ENCODE measurements at regions not wholly inside any gene's neighbourhood (a gene's known extent, or its start where the extent isn't known, plus 50 kb on each side); places are given as distances from the start of the nearest gene placed in this dataset.
"Not testable (repeated sequence)": the region's sequence is repeated elsewhere in the genome, so short reads cannot be mapped to it uniquely, and the experiment has no call there.

DNA sequence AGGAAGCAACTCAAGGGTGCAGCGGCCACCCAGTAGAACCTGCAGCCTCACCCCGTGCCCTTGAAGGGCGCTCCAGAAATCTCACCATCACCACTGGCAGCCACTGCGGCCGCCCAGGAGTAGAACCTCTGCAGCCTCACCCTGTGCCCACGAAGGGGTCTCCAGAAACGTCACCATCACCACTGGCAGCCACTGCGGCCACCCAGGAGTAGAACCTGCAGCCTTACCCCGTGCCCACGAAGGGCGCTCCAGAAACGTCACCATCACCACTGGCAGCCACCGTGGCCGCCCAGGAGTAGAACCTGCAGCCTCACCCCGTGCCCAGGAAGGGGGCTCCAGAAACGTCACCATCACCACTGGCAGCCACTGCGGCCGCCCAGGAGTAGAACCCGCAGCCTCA, 336.0 kb downstream of the TEX29 start:
- no peak for DNase-seq

DNA sequence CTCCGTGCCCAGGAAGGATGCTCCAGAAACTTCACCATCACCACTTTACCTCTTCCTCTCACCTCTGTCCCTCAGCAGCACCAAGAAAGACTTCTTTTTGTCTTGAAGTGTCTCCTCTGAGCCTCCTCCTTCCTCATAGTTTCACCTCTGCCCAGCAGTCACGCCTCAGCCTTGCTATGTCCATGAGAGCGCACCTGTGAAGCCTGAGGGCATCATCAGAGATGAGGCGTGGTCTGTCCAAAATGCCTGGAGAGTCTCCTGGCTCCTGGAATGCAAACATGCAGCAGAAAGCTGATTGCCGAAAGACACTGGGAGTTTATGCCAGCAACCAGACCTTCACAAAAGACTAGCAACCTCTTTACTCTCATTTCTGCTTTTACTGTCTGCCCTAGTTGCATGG, 336.6 kb downstream of the TEX29 start:
- no peak for DNase-seq

DNA sequence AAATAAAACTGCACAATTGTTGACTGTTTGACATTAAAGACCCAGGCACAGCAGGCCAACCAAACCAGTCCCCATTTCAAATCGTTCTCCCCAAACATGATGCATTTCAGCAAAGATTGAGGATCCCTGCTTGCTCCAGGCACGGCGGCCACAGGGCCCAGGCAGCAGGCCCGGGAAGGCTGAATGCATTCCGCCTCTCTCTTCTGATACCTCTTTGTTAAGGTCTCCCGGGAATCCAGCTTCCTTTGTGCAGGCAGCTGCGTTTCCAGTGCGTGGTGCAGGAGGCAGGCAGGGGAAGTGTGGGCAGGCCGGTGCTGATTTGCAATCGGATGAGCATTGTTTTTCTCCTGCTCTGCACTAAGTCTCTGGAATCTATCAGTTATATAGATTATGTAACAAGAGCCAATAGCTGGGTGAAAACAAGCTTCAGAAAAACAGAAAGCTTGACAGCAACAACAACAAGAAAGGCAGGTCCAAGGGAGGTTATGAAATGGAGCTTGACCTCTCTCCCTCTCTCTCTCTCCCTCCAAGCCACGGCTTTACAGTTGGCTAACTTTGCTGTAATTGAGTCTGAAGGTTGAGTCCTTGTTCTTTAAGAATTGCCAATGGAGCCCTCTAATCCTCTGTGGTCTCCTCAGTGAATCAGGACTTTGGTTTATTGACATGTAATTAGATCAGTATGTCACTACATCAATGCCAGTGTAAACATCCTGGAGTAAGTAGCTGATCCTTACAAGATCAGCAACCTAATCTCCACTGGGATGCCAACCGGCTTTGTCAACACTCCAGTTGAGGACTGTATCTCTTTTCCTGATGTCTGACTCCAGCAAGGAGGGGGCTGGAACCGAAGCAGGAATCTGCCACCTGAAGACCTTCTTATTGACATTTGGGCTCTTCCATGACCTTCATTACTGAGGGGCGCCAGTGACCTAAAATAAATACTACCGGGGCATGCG, 338.0 kb downstream of the TEX29 start:
- DNase-seq = no peak

DNA sequence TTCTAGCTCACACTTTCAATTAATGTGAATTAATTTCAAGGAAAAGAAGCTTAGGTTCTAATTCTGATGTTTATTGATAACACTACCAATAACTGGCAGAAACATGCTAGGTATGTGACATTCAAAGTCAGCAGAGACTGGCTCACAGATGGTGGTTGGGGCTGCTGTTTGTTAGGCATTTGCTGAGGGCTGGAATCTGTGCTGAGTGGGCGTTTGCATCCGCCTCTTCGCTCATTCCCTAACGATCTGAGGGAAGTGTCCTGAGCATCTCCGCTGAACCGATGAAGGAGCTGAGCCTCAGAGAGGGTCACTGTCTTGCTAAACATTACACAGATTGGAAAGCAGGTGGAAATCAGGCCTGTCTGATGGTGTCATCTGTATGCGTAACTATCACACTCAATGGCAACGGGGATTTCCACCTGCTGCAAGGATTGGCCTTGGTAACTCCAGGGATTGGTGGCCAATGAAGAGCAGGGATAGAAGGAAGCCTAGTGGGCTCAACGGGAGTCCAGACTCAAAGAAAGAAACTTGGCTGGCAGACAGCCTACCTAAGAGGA, 338.9 kb downstream of the TEX29 start:
- no peak for DNase-seq

DNA sequence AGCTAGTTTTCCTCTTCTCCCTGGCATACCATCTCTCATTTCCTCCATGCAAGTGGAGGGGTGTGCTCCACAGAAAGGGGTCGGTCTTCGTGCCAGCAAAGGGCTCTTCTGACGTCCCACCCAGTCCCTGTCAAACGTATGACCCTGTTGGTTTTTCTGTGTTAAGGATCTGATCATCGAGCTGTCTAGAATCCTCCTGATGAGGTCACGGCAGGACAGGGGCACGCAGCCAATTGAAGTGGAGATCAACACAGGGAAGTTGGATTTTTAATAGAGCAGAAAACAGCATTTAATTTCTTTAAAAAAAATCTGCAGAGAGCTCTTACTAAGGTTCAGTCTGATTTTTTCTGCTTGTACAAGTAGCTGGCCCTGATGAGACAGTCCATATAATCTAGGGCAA, 339.4 kb downstream of the TEX29 start:
- no peak for DNase-seq

DNA sequence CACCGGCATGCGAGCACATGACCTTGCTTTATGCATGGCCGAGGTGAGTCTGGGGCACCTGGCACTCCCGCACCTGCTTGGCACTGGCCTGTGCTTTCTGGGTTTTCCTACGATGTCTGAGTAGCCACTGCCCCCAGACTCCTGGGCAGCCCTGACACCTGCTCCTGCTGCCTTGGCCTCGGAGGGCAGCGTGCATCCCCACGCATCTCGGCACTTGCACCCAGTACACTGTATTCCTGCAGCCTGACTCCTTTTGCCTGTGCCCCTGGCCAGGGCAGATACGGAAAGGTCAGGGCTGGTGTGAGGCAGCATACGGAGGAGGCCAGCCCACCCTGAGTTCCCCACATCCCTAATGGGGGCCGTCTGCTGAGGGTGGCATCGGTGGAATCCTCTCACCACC, 340.6 kb downstream of the TEX29 start:
- no peak for DNase-seq

DNA sequence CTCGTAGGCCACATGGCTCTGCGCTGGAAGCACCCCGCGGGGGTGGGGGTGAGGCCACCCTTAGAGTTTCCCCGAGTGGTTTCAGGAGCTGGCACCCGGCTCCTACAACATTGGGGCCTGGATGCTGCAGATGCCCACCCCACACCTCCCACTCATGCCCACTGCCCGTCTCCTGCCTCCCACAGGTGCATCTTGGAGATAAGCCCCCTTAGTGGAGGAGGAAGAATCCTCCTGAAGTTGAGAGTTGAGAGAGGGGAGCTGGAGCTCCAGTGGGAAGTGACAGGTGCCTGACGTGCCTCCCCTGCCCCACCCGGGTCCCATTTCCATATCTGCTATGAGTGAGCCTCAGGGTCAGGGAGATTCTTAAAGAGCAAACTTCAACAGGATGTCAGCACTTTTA, 341.3 kb downstream of the TEX29 start:
- DNase-seq = no peak

DNA sequence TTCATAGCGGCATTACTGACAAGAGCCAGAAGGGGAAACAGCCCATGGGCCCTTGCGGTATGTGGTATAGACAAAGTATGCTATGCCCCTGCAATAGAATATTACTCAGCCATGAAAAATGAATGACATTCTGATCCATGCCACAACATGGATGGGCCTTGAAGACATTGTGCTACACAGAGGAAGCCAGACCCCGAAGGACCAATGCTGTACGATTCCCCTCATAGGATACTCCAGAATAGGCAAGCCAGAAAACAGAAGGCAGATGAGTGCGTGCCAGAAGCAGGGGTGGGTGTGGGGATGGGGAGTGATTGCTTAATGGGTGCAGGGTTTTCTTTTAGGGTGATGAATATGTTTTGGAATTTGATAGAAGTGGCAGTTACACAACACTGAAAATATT, 342.0 kb downstream of the TEX29 start:
- DNase-seq = no peak

DNA sequence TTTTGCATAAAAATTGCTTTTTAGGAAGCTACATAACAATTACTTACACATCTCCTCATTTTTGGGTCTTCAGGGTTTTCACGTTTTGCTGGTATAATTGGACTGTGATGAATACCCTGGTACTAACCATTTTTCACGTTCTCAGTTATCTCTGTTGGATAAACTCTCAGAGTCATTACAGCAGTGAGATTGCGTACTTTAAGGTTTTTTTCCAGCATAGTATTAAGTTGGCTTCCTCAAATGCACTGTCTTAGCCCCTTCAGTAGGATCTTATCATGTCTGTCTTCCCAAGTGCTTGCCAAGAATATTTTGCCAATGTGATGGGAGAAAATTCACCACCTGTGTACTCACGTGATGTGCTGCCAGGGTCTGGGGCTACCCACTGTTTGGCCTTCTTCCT, 342.5 kb downstream of the TEX29 start:
- DNase-seq = no peak

DNA sequence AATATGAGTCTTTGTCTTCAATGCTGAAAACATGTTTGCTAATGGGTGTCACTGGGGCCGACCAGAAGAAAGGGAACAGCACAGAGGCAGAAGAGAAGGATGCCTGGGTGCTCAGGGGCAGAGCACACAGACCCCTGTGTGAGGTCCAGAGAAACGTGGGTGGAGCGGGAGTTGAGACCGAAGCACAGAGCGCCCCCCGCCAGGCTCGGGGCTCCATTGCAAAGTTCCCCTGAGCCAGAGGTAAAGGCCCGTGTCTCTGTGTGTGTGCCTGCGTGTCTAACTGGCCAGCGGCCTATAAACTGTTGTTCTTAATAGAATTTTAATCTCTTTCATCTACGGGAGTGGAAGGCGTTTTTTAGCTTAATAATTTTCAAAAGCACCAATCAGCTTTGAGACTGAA, 343.1 kb downstream of the TEX29 start:
- no peak for DNase-seq

DNA sequence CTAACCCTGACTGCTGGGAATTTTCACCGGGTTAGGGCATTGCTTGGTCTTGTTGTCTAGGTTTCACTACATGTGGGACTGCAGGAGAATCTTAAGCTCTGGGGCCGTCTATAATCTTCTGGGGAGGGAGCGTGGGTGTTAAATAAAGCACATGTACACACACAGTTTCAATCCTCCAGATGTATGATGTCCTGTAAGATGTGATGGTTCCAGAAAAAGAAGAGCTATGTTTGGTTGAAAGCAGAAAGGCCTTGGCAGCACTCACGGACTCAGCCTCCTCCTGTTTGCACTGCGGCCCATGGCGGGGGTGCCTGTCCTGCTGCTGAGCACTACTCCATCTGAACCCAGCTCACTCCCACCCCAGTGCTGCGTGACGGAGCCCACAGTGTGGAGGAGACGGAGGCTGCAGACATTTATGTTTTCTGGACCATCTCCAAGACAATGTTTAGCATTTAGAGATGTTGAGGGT, 343.5 kb downstream of the TEX29 start:
- DNase-seq = no peak

DNA sequence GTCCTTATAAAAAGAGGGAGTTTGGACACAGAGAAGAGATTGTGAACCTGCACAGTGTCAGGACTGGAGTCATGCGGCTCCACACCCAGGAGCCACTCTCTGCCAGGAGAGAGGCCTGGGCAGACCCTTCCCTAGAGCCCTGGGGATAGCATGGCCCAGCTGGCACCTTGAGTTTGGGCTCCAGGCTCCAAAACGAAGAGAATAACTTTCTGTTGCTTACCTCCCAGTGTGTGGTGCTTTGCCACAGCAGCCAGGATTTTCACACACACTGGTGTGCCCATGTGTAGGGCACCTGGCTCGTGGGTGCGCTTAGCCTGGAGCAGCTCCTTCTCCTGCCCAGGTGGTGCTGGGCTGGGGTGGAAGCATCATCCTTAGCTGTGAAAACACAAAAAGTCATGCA, 344.3 kb downstream of the TEX29 start:
- no peak for DNase-seq

DNA sequence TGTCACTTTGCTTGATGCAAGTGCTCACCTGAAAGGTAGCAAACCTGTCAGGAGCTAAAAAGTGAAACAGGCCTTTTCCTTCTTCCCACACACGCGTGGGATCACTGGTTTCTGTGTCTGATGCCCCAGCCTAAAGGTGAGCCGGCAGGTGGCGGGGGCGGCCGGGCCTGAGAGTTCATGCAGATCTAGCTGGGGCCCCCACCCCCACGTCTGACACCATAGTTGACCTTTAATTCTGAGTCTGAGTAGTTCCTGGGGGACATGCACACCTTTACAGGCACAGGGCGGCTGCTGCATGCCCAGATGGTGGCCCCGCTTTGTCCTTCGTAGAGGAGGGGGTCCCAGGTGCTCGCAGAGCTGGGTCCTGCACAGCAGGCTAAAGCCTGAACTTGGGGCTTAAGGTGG, 345.3 kb downstream of the TEX29 start:
- no peak for DNase-seq

DNA sequence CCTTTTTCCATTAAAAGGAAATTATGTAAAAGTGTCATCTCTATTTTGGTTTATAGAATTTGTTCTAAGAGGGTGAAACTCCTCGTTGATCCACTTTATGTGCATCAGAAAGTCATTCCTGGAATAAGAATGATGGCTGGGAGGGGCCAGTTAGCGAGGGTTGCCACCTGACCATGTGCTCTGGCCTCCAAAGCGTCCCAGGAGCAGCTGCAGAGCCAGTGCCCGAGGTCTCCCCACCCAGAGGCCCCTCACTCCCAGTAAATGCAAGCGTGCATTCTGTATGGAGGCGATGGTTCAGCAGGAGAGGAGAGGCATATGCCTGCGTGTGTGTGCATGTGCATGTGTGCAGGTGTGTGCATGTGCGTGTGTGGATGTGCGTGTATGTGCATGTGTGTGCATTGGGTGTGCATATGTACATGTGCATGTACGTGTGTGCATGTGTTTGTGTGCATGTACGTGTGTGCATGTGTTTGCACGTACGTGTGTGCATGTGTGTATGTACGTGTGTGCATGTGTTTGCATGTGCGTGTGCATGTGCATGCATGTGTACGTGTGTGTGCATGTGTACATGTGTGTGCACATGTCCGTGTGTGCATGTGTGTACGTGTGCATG, 345.8 kb downstream of the TEX29 start:
- DNase-seq = no peak

DNA sequence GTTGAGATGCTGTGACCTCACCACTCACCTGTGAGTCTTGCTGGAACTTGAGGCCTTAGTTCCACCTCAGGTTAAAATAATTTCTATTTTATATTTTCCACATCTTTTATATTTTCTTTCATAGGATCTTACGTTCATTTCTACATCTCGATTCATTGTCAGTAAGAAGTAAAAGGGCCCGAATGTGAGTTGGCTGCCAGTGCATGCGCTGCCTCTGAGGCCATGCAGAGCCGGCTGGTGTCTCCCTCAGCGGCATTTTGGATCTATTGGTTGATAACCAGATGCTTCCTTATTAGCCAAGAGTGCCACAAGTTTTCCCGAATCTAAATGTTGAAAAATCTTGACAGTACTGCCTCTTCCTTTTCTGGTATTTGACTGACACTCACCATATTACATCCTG, 347.3 kb downstream of the TEX29 start:
- no peak for DNase-seq

DNA sequence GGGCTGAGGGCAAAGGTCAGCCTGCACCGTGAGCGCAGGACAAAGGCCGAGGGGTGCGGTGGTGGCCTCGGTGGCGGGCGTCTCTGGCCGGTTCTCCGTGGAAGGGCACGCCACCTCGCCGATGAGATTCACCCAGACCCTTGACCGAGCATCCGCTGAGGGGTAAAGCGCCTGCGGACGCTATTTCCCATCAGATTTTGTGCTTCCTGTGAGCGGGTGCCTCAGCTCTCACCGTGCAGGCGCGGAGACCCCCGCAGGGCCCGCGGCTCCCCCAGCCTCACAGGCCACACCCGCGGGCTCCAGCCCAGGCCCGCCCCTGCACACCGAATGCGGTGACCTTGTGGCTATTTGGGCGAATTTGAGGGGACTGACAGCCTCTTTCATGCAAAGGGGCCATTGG, 348.0 kb downstream of the TEX29 start:
- DNase-seq = no peak

DNA sequence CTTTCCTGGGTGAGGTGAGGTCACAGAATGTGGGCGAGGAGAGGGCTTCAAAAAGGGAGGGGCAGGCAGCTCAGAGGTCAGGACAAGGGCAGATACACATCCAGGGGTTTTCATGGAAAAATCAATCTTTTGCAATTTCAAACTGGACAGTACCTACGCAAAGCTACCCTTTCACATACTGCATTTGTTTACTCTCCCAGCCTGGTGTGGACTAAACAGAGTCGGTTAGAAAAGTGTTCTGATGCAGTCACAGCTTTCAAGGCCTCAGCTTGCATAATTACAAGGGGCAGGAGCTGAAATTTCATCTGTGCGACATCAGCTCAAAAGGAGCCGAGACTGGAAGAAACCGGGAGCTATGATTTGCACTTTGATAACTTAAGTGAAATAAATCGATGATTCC, 351.8 kb downstream of the TEX29 start:
- not testable (repeated sequence) for DNase-seq

DNA sequence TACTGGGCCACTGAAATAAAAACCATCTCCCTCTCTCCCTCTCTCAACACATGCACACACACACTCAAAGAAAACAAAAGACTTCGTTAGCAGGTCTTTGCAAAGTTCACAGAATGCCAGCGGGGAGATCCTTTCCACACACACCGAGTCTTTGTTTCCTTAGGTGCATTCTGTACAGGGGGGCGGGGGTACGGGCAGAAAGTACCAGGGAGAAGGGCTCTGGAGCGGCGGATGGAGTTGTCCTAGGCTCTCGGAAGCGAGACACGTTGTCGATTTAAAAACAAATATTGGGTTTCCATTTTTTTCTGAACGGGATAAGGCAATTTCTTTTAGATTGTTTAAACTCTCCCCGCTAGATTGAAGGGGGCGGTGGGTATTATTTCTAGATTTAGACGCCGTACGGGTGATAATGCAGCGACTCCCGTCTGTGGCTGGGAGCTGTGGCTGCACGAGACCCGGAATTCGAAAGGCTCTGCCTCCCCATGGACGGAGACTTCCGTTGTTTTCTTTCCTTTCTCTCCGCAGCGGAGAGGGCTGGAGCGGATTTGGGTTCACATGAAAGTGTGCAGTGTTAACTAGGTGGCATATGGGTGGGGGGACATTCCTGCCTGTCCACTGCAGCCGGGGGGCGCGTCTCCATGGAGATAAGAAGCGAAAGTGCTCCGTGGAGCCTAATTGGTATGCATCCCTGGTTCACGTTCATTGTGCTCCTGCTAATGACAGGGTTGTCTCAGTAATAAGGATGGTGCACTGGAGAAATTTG, 357.9 kb downstream of the TEX29 start:
- not testable (repeated sequence) for DNase-seq

DNA sequence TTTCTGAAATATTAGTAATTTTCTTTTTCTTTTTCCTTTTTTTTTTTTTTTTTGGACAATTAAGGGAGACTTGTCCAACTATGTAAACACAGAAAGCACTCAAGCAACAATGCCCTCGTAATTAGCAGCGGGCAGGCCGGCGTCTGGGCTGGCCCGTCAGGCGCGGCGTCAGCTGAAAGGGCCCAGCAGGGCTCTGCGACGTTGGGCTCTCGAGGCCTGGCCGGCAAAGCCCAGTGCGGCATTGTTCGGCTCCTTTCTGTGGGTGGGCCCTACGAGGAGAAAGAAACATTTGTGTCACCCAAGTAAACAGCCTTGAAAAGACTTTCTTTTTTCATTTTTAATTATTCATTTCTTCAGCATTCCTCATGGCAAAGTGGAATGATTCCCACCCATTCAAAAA, 359.2 kb downstream of the TEX29 start:
- not testable (repeated sequence) for DNase-seq

DNA sequence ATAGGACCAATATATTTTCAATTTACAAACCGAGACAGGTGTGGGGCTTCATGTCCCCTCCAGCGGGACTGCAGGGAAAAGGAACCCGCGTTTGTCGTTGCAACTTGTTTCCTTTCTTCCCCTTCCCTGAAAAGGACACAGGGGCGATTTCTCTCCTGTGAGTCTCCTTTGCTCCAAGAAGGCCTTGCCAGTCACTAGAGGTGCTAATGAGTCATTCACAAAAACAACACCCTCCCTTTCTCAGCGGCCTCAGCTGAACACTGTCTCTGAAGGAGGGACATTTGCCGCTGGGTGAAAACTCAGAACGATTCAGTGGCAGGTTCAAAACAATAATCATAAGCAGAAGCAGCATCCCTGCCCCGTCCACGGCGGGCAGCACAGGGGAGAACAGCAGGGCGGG, 359.7 kb downstream of the TEX29 start:
- not testable (repeated sequence) for DNase-seq

DNA sequence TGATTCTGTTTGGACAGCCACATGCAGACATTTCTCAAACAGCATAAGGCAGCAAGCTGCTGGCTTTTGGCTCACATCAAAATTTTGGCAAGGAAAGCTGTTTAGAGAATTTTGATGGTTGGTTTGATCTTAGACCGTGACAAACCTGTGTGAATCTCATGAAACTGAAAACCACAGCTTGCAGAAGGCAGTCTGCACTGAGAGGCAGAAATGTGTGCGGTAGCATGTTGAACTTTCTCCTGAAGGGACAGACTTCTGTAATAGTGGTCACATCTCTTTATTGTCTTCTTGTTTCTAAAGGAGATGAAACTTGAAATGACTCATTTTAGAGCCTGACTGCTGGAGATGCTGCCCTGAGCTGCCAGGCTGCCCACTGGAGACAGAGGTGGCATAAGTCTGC, 371.6 kb downstream of the TEX29 start:
- not testable (repeated sequence) for DNase-seq

DNA sequence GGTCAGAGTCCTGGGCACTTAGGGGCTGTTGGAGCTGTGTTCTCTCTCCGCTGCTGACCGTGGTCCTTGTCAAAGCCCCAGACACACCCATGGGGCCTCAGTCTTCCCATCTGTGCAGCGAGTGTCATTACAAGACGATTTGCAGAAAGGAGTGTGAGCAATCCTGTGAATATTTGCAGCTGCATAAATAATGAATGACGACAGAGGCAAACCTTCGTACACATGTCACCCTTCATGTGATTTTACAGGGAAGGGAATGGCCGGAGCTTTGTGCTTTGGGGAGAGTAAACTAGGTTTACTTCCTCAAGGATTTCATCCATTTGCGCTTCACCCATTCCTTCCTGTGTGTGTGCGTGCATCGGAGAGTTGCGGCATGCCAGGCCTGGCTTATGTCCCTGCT, 370.8 kb upstream of the SOX1 start:
- not testable (repeated sequence) for DNase-seq

DNA sequence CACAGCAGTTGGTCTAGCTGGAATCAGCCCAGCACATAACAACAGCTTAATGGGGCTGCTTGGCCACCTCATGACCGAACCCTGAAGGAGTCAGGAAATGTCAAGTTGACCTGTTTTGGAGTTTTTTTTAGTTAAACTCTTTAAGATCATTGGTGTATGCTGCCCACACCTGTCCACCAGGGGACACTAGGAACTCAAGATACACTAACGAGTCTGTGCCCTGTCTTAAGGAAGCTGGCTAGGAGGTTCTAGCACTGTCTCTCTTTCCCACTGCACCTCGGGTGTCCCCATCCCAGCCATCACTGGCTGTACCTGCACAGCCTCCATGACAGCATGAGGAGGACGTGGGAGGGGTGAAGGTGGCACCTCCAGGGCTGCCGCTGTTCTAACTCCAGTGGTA, 364.9 kb upstream of the SOX1 start:
- not testable (repeated sequence) for DNase-seq
